ENCODE measurements at regions not wholly inside any gene's neighbourhood (a gene's known extent, or its start where the extent isn't known, plus 50 kb on each side); places are given as distances from the start of the nearest gene placed in this dataset.

DNA sequence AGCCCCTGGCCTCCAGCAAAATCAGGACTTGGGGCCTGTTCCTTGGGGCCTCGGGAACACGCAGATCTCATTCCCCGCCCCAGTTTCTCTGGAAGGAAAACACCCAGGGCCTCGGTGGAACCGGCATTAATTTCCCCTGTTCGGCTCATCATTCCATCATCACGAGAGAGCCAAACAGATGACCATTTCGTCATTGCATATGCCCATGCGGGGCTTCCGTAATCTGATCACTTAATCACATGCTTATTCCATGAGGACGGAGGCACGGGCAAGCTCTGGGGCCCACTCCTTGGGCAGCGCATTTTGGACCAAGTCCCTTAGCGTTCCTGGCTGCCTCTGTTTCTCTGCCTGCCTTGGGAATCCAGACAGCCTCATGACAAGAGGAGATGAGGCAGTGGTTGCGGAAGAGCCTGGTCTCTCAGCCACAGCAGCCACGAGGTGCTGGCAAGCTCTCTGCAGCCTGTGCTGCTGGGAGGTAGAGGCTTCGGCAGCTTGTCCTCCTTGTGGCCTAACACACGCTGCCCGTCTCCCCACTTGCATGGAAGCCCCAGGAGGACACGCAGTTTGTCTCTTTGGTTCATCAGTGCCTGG lies 65.0 kb upstream of the IER5L start:
- TF ChIP-seq, protein P1, sequence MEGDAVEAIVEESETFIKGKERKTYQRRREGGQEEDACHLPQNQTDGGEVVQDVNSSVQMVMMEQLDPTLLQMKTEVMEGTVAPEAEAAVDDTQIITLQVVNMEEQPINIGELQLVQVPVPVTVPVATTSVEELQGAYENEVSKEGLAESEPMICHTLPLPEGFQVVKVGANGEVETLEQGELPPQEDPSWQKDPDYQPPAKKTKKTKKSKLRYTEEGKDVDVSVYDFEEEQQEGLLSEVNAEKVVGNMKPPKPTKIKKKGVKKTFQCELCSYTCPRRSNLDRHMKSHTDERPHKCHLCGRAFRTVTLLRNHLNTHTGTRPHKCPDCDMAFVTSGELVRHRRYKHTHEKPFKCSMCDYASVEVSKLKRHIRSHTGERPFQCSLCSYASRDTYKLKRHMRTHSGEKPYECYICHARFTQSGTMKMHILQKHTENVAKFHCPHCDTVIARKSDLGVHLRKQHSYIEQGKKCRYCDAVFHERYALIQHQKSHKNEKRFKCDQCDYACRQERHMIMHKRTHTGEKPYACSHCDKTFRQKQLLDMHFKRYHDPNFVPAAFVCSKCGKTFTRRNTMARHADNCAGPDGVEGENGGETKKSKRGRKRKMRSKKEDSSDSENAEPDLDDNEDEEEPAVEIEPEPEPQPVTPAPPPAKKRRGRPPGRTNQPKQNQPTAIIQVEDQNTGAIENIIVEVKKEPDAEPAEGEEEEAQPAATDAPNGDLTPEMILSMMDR (IDR thresholded peaks at IDR 0.05; ENCODE audit: extremely low read depth in 1 of 2, insufficient read depth in 1 of 2, low read depth in 1 of 2, low read length in 2 of 2): no peak
- TF ChIP-seq POLR2A (IDR thresholded peaks at IDR 0.05; ENCODE audit: low read depth, low read length) (no peak), JUN (IDR thresholded peaks at IDR 0.05; ENCODE audit: borderline replicate concordance, insufficient read depth, insufficient read length, low read depth) (no peak), EZH2 (IDR thresholded peaks at IDR 0.05; ENCODE audit: borderline replicate concordance, low read depth, low read length, severe bottlenecking) (no peak), POLR2AphosphoS5 (IDR thresholded peaks at IDR 0.05; ENCODE audit: insufficient read depth, low read depth, low read length) (no peak), GATA2 (IDR thresholded peaks at IDR 0.05; ENCODE audit: insufficient read depth, insufficient read length, low read depth, low read length) (no peak)
- TF ChIP-seq, protein P2, sequence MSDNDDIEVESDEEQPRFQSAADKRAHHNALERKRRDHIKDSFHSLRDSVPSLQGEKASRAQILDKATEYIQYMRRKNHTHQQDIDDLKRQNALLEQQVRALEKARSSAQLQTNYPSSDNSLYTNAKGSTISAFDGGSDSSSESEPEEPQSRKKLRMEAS (IDR thresholded peaks at IDR 0.05; ENCODE audit: insufficient read depth, insufficient read length): no peak

Measured in endothelial cell of umbilical vein (primary cell).